ENCODE measurements at regions not wholly inside any gene's neighbourhood (a gene's known extent, or its start where the extent isn't known, plus 50 kb on each side); places are given as distances from the start of the nearest gene placed in this dataset.

GRCh38 chr7:45976485-45976856, 55.4 kb upstream of the IGFBP3 start:
- no peak overlapping the region for H3K27ac ChIP-seq (ENCODE audit: low read depth in 2 of 2, low read length in 2 of 2)
- TF ChIP-seq CTCF (IDR thresholded peaks at IDR 0.05; ENCODE audit: borderline replicate concordance, extremely low read depth, insufficient read depth) = no peak
- H3K36me3 ChIP-seq (ENCODE audit: control insufficient read depth in 2 of 3, insufficient read depth in 3 of 3, low read length in 3 of 3) = no peaks in the 10 kb centered on the region
- H3K9ac ChIP-seq (ENCODE audit: low read length in 3 of 3) = no peak overlapping the region
- H3K27me3 ChIP-seq (ENCODE audit: control insufficient read depth, insufficient read depth, low read length) = no peaks in the 10 kb centered on the region
- H3K4me3 ChIP-seq (ENCODE audit: low read length in 3 of 3) = no peak overlapping the region
- peaks cover 0 to 10% (median 8%) of the 10 kb centered on the region in 3 donors for H3K4me1 ChIP-seq (ENCODE audit: control insufficient read depth in 2 of 3, insufficient read depth in 2 of 3, low read depth in 1 of 3, low read length in 3 of 3)
- DNase-seq (peak in 1 of 5 donors; percentile 3), FAIRE-seq (no peak)
- intact Hi-C loops (cut with DNase I) = no loop called here
- H3K9me3 ChIP-seq (ENCODE audit: control insufficient read depth in 2 of 3, insufficient read depth in 1 of 3, low read length in 3 of 3) = no peaks in the 10 kb centered on the region

- intact Hi-C loops (cut with DNase I) = no loop called here
- H3K9me3 ChIP-seq (ENCODE audit: control insufficient read depth in 2 of 3, insufficient read depth in 1 of 3, low read length in 3 of 3) = no peaks in the 10 kb centered on the region
- FAIRE-seq (no peak), DNase-seq (peak in 1 of 5 donors; percentile 3)
- no peaks in the 10 kb centered on the region for H3K36me3 ChIP-seq (ENCODE audit: control insufficient read depth in 2 of 3, insufficient read depth in 3 of 3, low read length in 3 of 3)
- H3K27ac ChIP-seq (ENCODE audit: low read depth in 2 of 2, low read length in 2 of 2) = no peak overlapping the region
- no peaks in the 10 kb centered on the region for H3K27me3 ChIP-seq (ENCODE audit: control insufficient read depth, insufficient read depth, low read length)
- no peak overlapping the region for H3K9ac ChIP-seq (ENCODE audit: low read length in 3 of 3)
- H3K4me1 ChIP-seq (ENCODE audit: control insufficient read depth in 2 of 3, insufficient read depth in 2 of 3, low read depth in 1 of 3, low read length in 3 of 3) = peaks cover 0 to 10% (median 8%) of the 10 kb centered on the region in 3 donors
- H3K4me3 ChIP-seq (ENCODE audit: low read length in 3 of 3) = no peak overlapping the region
- no peak for TF ChIP-seq CTCF (IDR thresholded peaks at IDR 0.05; ENCODE audit: borderline replicate concordance, extremely low read depth, insufficient read depth)
These were observed 54.9 kb upstream of the IGFBP3 start for GRCh38 chr7:45975847-45976484.

- TF ChIP-seq CTCF (IDR thresholded peaks at IDR 0.05; ENCODE audit: borderline replicate concordance, extremely low read depth, insufficient read depth) = no peak
- Histone ChIP-seq H3K9me3 (ENCODE audit: control insufficient read depth in 2 of 3, insufficient read depth in 1 of 3, low read length in 3 of 3) (no peaks in the 10 kb centered on the region), H3K36me3 (ENCODE audit: control insufficient read depth in 2 of 3, insufficient read depth in 3 of 3, low read length in 3 of 3) (no peaks in the 10 kb centered on the region), H3K9ac (ENCODE audit: low read length in 3 of 3) (no peak overlapping the region), H3K4me3 (ENCODE audit: low read length in 3 of 3) (no peak overlapping the region), H3K27ac (ENCODE audit: low read depth in 2 of 2, low read length in 2 of 2) (no peak overlapping the region), H3K27me3 (ENCODE audit: control insufficient read depth, insufficient read depth, low read length) (no peaks in the 10 kb centered on the region), H3K4me1 (ENCODE audit: control insufficient read depth in 2 of 3, insufficient read depth in 2 of 3, low read depth in 1 of 3, low read length in 3 of 3) (peaks cover 0 to 10% (median 8%) of the 10 kb centered on the region in 3 donors)
- DNase-seq (no peak), FAIRE-seq (no peak)
- intact Hi-C loops (cut with DNase I) = no loop called here
These were observed 54.3 kb upstream of the IGFBP3 start for GRCh38 chr7:45975367-45975766.
